Thyroid gland (tissue), 4 donors: ENCODE measurements at regions not wholly inside any gene's neighbourhood (a gene's known extent, or its start where the extent isn't known, plus 50 kb on each side); places are given as distances from the start of the nearest gene placed in this dataset.

Experiments
- DNase-seq, 2 donors: peaks; one replicate each; pipeline ENCODE4 v3.0.0-alpha.2; 2019
- H3K27ac ChIP-seq, 3 donors: fragments of 200-600 bp; sonication (generic); 1 replicate in 2 of 3; 2 replicates in 1 of 3; pipeline ENCODE4 v1.5.1; 2016 to 2019; ENCODE audit warnings: mild to moderate bottlenecking in 1 of 3, moderate library complexity in 1 of 3
- H3K27me3 ChIP-seq: fragments of 200-600 bp; sonication (generic); one replicate; pipeline ENCODE4 v1.5.1; 2019
- H3K36me3 ChIP-seq, 2 donors: fragments of 200-600 bp; sonication (generic); one replicate each; pipeline ENCODE4 v1.5.1; 2016 to 2019
- H3K4me1 ChIP-seq, 2 donors: fragments of 200-600 bp; sonication (generic); one replicate each; pipeline ENCODE4 v1.5.1; 2017 to 2019
- H3K4me3 ChIP-seq, 3 donors: fragments of 200-600 bp; sonication (generic); replicated peaks in 1 of 3; 1 replicate in 2 of 3; 2 replicates in 1 of 3; pipeline ENCODE4 v1.5.1; 2016; ENCODE audit warnings: mild to moderate bottlenecking in 1 of 3
- H3K9me3 ChIP-seq: fragments of 200-600 bp; sonication (generic); one replicate; pipeline ENCODE4 v1.5.1; 2017
- POLR2A ChIP-seq, 2 donors: fragments of 450-650 bp; IDR thresholded peaks; one replicate each; pipeline ENCODE4 v1.6.1; 2017; ENCODE audit warnings: antibody characterized with exemption in 2 of 2, mild to moderate bottlenecking in 2 of 2, moderate library complexity in 1 of 2
- WGBS, 2 donors: methylation state at CpG; one replicate each; pipeline ENCODE4 v1.1.5; 2017; 5-methylcytosine and 5-hydroxymethylcytosine counted together
- intact Hi-C: fragments of 100-400 bp; cut with DNase I; formaldehyde crosslinking; loops from one replicate; pipeline ENCODE4 v1.15.1; 2023
- TF ChIP-seq, protein P1 (sequence below), 6 experiments: fragments of 200-600 bp in 3 of 6; fragments of 450-650 bp in 3 of 6; sonication (generic) in 3 of 6; IDR thresholded peaks; one replicate each; pipeline ENCODE4 v1.5.1; 2016 to 2019; ENCODE audit warnings: antibody characterized with exemption in 6 of 6, mild to moderate bottlenecking in 2 of 6, inconsistent platforms in 1 of 6, moderate library complexity in 1 of 6

DNA sequence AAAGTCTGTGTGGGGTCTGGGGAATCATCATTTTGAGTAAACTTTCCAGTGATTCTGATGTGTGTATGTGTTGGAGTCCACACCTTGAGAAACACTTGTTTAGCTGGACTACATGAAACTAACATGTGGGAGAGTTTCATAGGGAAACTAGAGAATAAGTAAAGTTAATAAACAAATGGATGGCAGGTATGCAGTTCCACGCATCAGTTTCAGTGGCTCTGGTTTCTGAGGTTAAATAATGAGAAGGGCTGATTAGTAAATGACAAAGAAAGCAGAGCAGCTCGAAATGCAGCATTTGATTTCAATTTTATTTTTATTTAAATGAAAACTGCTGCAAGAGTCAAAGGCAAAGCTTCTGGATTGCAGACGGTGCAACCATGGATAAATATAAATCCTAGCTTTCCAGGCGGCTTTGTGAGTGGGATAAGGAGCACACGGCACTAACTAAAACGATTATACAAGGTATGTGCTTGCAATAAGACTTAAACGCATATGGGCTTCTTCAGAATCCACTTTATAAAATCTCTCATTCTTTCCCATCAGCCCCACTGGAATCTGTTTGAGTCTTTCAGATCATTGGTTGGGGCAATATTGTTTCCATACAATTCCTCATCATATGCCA lies 310.7 kb downstream of the PLPP3 start:
- H3K27ac ChIP-seq = no peak overlapping the region
- intact Hi-C loops = no loop called here
- no peaks in the 10 kb centered on the region for H3K9me3 ChIP-seq
- 94 to 95% methylated on average over 7 of the region's 7 CpGs for WGBS, 2 donors
- no peak for TF ChIP-seq POLR2A (IDR thresholded peaks at IDR 0.05)
- TF ChIP-seq, protein P1, sequence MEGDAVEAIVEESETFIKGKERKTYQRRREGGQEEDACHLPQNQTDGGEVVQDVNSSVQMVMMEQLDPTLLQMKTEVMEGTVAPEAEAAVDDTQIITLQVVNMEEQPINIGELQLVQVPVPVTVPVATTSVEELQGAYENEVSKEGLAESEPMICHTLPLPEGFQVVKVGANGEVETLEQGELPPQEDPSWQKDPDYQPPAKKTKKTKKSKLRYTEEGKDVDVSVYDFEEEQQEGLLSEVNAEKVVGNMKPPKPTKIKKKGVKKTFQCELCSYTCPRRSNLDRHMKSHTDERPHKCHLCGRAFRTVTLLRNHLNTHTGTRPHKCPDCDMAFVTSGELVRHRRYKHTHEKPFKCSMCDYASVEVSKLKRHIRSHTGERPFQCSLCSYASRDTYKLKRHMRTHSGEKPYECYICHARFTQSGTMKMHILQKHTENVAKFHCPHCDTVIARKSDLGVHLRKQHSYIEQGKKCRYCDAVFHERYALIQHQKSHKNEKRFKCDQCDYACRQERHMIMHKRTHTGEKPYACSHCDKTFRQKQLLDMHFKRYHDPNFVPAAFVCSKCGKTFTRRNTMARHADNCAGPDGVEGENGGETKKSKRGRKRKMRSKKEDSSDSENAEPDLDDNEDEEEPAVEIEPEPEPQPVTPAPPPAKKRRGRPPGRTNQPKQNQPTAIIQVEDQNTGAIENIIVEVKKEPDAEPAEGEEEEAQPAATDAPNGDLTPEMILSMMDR (IDR thresholded peaks at IDR 0.05) = no peak
- no peak overlapping the region for H3K4me3 ChIP-seq
- no peaks in the 10 kb centered on the region for H3K4me1 ChIP-seq
- DNase-seq = no peak
- H3K36me3 ChIP-seq = no peaks in the 10 kb centered on the region
- no peaks in the 10 kb centered on the region for H3K27me3 ChIP-seq

DNA sequence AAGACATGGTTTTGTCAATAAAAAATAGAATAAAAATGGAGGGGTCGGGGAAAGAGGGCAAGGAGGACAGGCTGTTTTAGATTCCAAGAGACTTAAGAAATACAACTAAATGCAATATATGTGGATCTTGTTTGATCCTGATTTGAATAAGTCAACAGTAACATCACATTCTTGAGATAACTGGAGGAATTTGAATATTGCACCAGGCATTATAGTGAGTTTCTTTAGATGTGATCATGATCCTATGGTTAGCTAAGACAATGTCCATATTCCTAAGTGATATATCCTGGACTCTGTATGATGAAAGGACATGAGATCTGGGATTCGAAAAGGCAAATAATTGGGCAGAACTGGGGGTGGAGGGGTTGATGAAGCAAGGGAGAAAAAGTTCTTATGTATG lies 311.8 kb downstream of the PLPP3 start:
- no peak for DNase-seq
- WGBS, 2 donors = 92 to 96% methylated on average over 2 of the region's 2 CpGs

DNA sequence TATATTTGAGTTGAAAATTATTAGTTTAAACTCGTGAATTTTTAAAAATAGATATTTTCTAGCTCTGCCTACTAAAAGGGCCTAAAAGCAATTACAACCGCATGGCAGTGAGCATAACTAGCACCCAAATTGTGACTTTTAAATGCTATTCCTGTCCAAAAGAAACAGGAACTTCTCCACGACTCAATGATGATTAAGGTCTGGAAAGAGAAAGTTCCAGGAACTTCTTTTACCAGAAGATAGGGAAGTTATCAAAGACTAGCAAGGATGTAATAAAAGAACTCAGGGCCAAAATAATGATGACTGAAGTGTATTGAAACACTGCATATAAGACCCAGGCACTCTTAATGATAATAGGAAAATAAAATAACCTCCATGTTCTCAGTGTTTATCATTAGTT lies 313.0 kb downstream of the PLPP3 start:
- no peak for DNase-seq
- intact Hi-C loops = no loop called here
- TF ChIP-seq, protein P1 (IDR thresholded peaks at IDR 0.05) = no peak
- TF ChIP-seq POLR2A (IDR thresholded peaks at IDR 0.05) = no peak
- Histone ChIP-seq H3K4me1 (no peaks in the 10 kb centered on the region), H3K4me3 (no peak overlapping the region), H3K27ac (no peak overlapping the region), H3K9me3 (no peaks in the 10 kb centered on the region), H3K36me3 (no peaks in the 10 kb centered on the region), H3K27me3 (no peaks in the 10 kb centered on the region)
- WGBS, 2 donors = 77% methylated on average over 3 of the region's 3 CpGs

More for the DNA sequence above, 311.8 kb downstream of the PLPP3 start:
- H3K27me3 ChIP-seq = no peaks in the 10 kb centered on the region
- H3K36me3 ChIP-seq = no peaks in the 10 kb centered on the region
- no peaks in the 10 kb centered on the region for H3K9me3 ChIP-seq
- intact Hi-C loops = no loop called here
- no peak overlapping the region for H3K4me3 ChIP-seq
- no peak for TF ChIP-seq POLR2A (IDR thresholded peaks at IDR 0.05)
- TF ChIP-seq, protein P1 (IDR thresholded peaks at IDR 0.05) = no peak
- no peaks in the 10 kb centered on the region for H3K4me1 ChIP-seq
- no peak overlapping the region for H3K27ac ChIP-seq

DNA sequence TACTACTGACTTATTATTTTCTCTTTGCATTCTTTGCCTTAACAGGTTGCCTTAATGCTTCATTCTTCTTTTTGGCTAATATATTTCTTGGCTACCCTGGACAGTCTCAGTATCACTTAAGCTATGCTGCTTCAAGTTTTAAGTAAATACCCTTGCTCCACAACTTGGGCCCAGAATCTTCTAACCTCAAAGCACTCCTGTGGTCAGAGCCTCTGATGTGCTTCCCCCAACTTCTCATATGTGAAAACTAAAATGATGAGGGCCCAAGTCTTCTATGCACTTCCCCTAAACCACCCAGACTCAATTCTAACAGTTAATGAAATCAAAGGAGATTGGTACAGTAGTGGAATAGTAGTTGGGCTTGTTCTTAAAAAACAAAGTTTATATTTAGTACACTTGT lies 314.1 kb downstream of the PLPP3 start:
- no peak for TF ChIP-seq POLR2A (IDR thresholded peaks at IDR 0.05)
- TF ChIP-seq, protein P1 (IDR thresholded peaks at IDR 0.05) = no peak
- intact Hi-C loops = no loop called here
- no peaks in the 10 kb centered on the region for H3K4me1 ChIP-seq
- no peak overlapping the region for H3K27ac ChIP-seq
- no peak overlapping the region for H3K4me3 ChIP-seq
- no peaks in the 10 kb centered on the region for H3K27me3 ChIP-seq
- no peaks in the 10 kb centered on the region for H3K36me3 ChIP-seq
- H3K9me3 ChIP-seq = no peaks in the 10 kb centered on the region
- DNase-seq = no peak

DNA sequence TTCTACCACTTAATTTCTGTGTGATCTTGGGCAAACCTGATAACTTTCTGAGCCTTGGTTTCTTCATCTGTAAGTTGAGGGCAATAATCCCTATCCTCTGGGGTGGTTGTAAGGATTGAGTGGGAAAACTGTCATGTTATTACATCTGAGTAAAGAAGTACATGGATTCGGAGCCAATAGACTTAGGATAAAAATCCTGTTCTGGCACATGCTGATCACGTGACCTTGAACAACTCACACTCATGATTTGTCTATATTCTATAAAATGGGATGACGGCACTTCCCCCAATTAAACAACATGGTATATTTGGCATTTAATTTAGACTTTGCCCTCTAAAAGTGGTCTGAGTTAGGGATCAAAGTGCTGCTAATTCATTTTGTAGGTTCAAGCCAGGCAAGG lies 315.5 kb downstream of the PLPP3 start:
- H3K27me3 ChIP-seq = no peaks in the 10 kb centered on the region
- H3K4me3 ChIP-seq = no peak overlapping the region
- H3K36me3 ChIP-seq = no peaks in the 10 kb centered on the region
- TF ChIP-seq, protein P1 (IDR thresholded peaks at IDR 0.05) = no peak
- no peak for TF ChIP-seq POLR2A (IDR thresholded peaks at IDR 0.05)
- intact Hi-C loops = no loop called here
- no peak for DNase-seq
- no peaks in the 10 kb centered on the region for H3K4me1 ChIP-seq
- 92 to 95% methylated on average over 3 of the region's 3 CpGs for WGBS, 2 donors
- H3K27ac ChIP-seq = no peak overlapping the region
- no peaks in the 10 kb centered on the region for H3K9me3 ChIP-seq
